ENCODE measurements at regions not wholly inside any gene's neighbourhood (a gene's known extent, or its start where the extent isn't known, plus 50 kb on each side); places are given as distances from the start of the nearest gene placed in this dataset.

GRCh38 chr4:136476753-136477152, 1055.5 kb downstream of the PCDH18 start:
- no peaks in the 10 kb centered on the region for H3K4me1 Mint-ChIP-seq (ENCODE audit: low read depth)
- no peaks in the 10 kb centered on the region for H3K36me3 Mint-ChIP-seq (ENCODE audit: low read depth)
- no peaks in the 10 kb centered on the region for H3K27me3 Mint-ChIP-seq (ENCODE audit: insufficient read depth)
- H3K27ac Mint-ChIP-seq: no peak overlapping the region
- TF ChIP-seq CTCF (IDR thresholded peaks at IDR 0.05): no peak
- H3K9me3 Mint-ChIP-seq: peaks cover 21% of the 10 kb centered on the region
- no peak overlapping the region for H3K4me3 Mint-ChIP-seq
- DNase-seq: no peak

DNA sequence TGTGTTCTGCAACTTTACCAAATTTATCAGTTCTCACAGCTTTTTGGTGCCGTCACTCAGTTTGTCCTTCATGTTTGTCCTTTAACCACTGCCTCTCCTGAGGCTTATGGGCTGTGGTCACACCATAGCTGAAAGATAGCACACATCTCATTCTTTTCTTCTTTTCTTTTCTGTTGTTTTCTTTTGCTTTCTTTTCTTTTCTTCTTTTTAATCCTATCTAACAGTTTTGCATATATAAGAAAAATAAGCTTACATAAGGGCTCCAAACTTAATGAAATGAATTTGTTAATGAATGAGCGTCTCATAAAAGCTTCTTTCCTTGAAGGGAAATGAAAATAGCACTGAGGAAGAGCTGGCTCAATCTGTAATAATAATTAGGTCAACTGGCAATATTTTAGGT, 1061.2 kb downstream of the PCDH18 start:
- DNase-seq: no peak
- H3K27ac Mint-ChIP-seq: no peak overlapping the region
- H3K9me3 Mint-ChIP-seq: peaks cover 29% of the 10 kb centered on the region
- H3K27me3 Mint-ChIP-seq (ENCODE audit: insufficient read depth): no peaks in the 10 kb centered on the region
- H3K4me3 Mint-ChIP-seq: no peak overlapping the region
- no peaks in the 10 kb centered on the region for H3K36me3 Mint-ChIP-seq (ENCODE audit: low read depth)
- no peak for TF ChIP-seq CTCF (IDR thresholded peaks at IDR 0.05)
- H3K4me1 Mint-ChIP-seq (ENCODE audit: low read depth): no peaks in the 10 kb centered on the region

GRCh38 chr4:136465691-136466090, 1066.6 kb downstream of the PCDH18 start:
- Mint-ChIP-seq H3K4me1 (ENCODE audit: low read depth) (no peaks in the 10 kb centered on the region), H3K27me3 (ENCODE audit: insufficient read depth) (no peaks in the 10 kb centered on the region), H3K4me3 (no peak overlapping the region), H3K27ac (no peak overlapping the region), H3K36me3 (ENCODE audit: low read depth) (no peaks in the 10 kb centered on the region), H3K9me3 (peaks cover 36% of the 10 kb centered on the region)
- TF ChIP-seq CTCF (IDR thresholded peaks at IDR 0.05): no peak
- no peak for DNase-seq

DNA sequence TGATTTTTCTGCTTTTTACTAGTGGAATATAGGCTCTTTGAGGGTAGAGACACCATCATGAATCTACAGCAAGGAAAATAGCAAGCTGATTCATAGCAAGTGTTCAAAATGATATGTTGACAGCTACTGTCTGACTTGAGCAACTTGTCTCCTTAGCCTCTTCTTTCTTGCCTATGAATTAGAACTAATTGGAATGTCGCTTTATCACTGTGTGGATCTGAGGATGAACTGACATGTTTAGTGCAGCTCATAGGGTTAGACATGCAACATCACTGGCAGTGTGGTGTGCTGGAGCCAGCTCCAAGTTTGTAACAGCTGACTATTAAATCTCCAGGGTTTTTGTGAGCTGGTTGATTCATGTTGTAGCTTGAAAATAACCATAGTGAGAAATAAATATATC, 1068.4 kb downstream of the PCDH18 start:
- peaks cover 29% of the 10 kb centered on the region for H3K9me3 Mint-ChIP-seq
- no peaks in the 10 kb centered on the region for H3K36me3 Mint-ChIP-seq (ENCODE audit: low read depth)
- no peaks in the 10 kb centered on the region for H3K27me3 Mint-ChIP-seq (ENCODE audit: insufficient read depth)
- H3K27ac Mint-ChIP-seq: no peak overlapping the region
- no peak for TF ChIP-seq CTCF (IDR thresholded peaks at IDR 0.05)
- no peaks in the 10 kb centered on the region for H3K4me1 Mint-ChIP-seq (ENCODE audit: low read depth)
- DNase-seq: no peak
- no peak overlapping the region for H3K4me3 Mint-ChIP-seq

DNA sequence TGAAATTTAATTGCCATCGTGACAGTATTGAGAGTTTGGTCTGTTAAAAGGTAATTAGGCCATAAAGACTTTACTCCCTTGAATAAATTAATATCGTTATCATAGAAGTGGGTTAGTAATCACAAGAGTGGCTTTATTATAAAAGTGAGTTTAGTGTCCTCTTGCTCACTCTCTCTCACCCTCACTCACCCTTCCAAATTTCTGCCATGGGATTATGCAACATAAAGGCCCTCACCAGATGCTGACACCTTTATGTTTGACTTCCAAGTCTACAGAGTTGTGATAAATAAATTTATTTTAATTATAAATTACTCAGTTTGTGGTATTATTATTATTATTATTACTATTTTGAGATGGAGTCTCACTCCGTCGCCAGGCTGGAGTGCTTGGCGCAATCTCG, 1070.8 kb downstream of the PCDH18 start:
- no peaks in the 10 kb centered on the region for H3K36me3 Mint-ChIP-seq (ENCODE audit: low read depth)
- no peak for TF ChIP-seq CTCF (IDR thresholded peaks at IDR 0.05)
- no peaks in the 10 kb centered on the region for H3K27me3 Mint-ChIP-seq (ENCODE audit: insufficient read depth)
- no peaks in the 10 kb centered on the region for H3K4me1 Mint-ChIP-seq (ENCODE audit: low read depth)
- H3K9me3 Mint-ChIP-seq: peaks cover 25% of the 10 kb centered on the region
- no peak for DNase-seq
- H3K4me3 Mint-ChIP-seq: no peak overlapping the region
- no peak overlapping the region for H3K27ac Mint-ChIP-seq

DNA sequence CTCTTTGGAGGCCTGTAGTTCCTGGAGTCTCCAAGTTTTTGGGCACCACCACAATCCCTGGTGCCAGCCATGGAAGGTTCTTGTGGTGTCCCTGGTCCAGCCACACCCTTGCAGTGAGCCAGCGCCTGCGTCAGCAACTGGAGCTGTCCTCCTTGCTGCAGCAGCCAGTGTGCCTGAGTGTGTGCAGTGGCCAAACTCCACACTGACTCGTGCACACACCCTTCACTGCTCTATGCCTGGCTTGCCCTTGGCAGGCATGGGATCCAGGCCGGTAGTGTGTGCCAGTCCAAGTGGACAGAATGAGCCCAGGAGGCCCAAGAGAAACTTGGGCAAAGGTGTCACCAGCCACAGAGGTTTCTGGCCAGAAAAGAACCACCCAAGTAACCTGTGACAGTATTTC, 1074.0 kb downstream of the PCDH18 start:
- H3K27me3 Mint-ChIP-seq (ENCODE audit: insufficient read depth): no peaks in the 10 kb centered on the region
- H3K9me3 Mint-ChIP-seq: peaks cover 23% of the 10 kb centered on the region
- H3K4me3 Mint-ChIP-seq: no peak overlapping the region
- no peaks in the 10 kb centered on the region for H3K36me3 Mint-ChIP-seq (ENCODE audit: low read depth)
- no peaks in the 10 kb centered on the region for H3K4me1 Mint-ChIP-seq (ENCODE audit: low read depth)
- no peak for TF ChIP-seq CTCF (IDR thresholded peaks at IDR 0.05)
- DNase-seq: no peak
- no peak overlapping the region for H3K27ac Mint-ChIP-seq

All from HFFc6 (cell line).